Erythroblast (primary cell): ENCODE measurements at regions not wholly inside any gene's neighbourhood (a gene's known extent, or its start where the extent isn't known, plus 50 kb on each side); places are given as distances from the start of the nearest gene placed in this dataset.

ENCODE experiments used
- GATA1 ChIP-seq: IDR thresholded peaks from 2 replicates; pipeline ENCODE4 v1.6.1; 2011; ENCODE audit warnings: low read depth, mild to moderate bottlenecking, control low read depth, low read length, moderate library complexity
- POLR2A ChIP-seq: IDR thresholded peaks from 2 replicates; pipeline ENCODE4 v1.6.1; 2011; ENCODE audit warnings: mild to moderate bottlenecking, low read length

GRCh38 chr6:139887275-139887674 lies 512.8 kb upstream of the CITED2 start:
- no peak for TF ChIP-seq POLR2A
- TF ChIP-seq GATA1 = no peak
